Left lobe of liver (tissue), 2 donors: ENCODE measurements at regions not wholly inside any gene's neighbourhood (a gene's known extent, or its start where the extent isn't known, plus 50 kb on each side); places are given as distances from the start of the nearest gene placed in this dataset.

ENCODE experiments used
- ATAC-seq: fragments of 200-7000 bp; cut with Tn5 transposase; one replicate; pipeline ENCODE4 v1.9.1; 2020; ENCODE audit warnings: mild to moderate bottlenecking, moderate library complexity
- DNase-seq: peaks from one replicate; pipeline ENCODE4 v3.0.0-alpha.2; 2020; ENCODE audit warnings: low spot score
- donor health status: DM: no; HTN: no; CAD: no; lungs with moderate emphysema.
- donor health status: DM: no; HTN: yes; CAD: no.

- ATAC-seq (no peak), DNase-seq (no peak)
Observed at GRCh38 chr4:142960867-142961644, 115.0 kb upstream of the INPP4B start.

- DNase-seq (no peak), ATAC-seq (peak; percentile 16)
Observed at GRCh38 chr4:142961866-142962265, 115.8 kb upstream of the INPP4B start.

- DNase-seq (no peak), ATAC-seq (no peak)
Observed at GRCh38 chr4:142974328-142974727, 128.2 kb upstream of the INPP4B start.

GRCh38 chr4:142975618-142976017 is 129.5 kb upstream of the INPP4B start:
- DNase-seq (no peak), ATAC-seq (no peak)

- no peak for DNase-seq
- no peak for ATAC-seq
Observed at GRCh38 chr4:142976482-142976881, 130.4 kb upstream of the INPP4B start.

GRCh38 chr4:142977182-142977581 is 131.1 kb upstream of the INPP4B start:
- DNase-seq, result no peak
- no peak for ATAC-seq

GRCh38 chr4:142983065-142983464 is 137.0 kb upstream of the INPP4B start:
- DNase-seq (no peak), ATAC-seq (no peak)

- DNase-seq, result no peak
- ATAC-seq, result no peak
Observed at GRCh38 chr4:142983589-142983988, 137.5 kb upstream of the INPP4B start.

- DNase-seq (no peak), ATAC-seq (peak; percentile 73)
Observed at GRCh38 chr4:142984871-142985585, 138.9 kb upstream of the INPP4B start.

GRCh38 chr4:143016171-143016570 is 168.5 kb upstream of the USP38 start:
- no peak for DNase-seq
- ATAC-seq, result no peak

GRCh38 chr4:143017210-143017609 is 167.5 kb upstream of the USP38 start:
- no peak for DNase-seq
- ATAC-seq, result no peak

GRCh38 chr4:143019351-143019750 is 165.4 kb upstream of the USP38 start:
- no peak for ATAC-seq
- DNase-seq, result no peak

- ATAC-seq (no peak), DNase-seq (no peak)
Observed at GRCh38 chr4:143021384-143021783, 163.3 kb upstream of the USP38 start.

GRCh38 chr4:143023239-143023918 is 161.3 kb upstream of the USP38 start:
- ATAC-seq, result no peak

GRCh38 chr4:143025081-143025704 is 159.5 kb upstream of the USP38 start:
- ATAC-seq (no peak), DNase-seq (no peak)

More at GRCh38 chr4:143023239-143023918, 161.3 kb upstream of the USP38 start:
- DNase-seq, result no peak

- DNase-seq (no peak), ATAC-seq (no peak)
Observed at GRCh38 chr4:143026459-143027170, 158.1 kb upstream of the USP38 start.

- no peak for DNase-seq
- ATAC-seq, result no peak
Observed at GRCh38 chr4:143035661-143036060, 149.1 kb upstream of the USP38 start.

- ATAC-seq, result peak; percentile 56
- DNase-seq, result no peak
Observed at GRCh38 chr4:143036443-143036842, 148.3 kb upstream of the USP38 start.

- ATAC-seq, result peak; percentile 81
- no peak for DNase-seq
Observed at GRCh38 chr4:143046454-143046853, 138.3 kb upstream of the USP38 start.

GRCh38 chr4:143046906-143047305 is 137.8 kb upstream of the USP38 start:
- no peak for DNase-seq

GRCh38 chr4:143054971-143055370 is 129.7 kb upstream of the USP38 start:
- no peak for ATAC-seq
- no peak for DNase-seq

More at GRCh38 chr4:143046906-143047305, 137.8 kb upstream of the USP38 start:
- no peak for ATAC-seq
